GM12878 (cell line): ENCODE measurements at regions not wholly inside any gene's neighbourhood (a gene's known extent, or its start where the extent isn't known, plus 50 kb on each side); places are given as distances from the start of the nearest gene placed in this dataset.
"Not testable (repeated sequence)": the region's sequence is repeated elsewhere in the genome, so short reads cannot be mapped to it uniquely, and the experiment has no call there.

Experiments
- ATAC-seq: fragments of 200-7000 bp; cut with Tn5 transposase; 3 replicates; pipeline ENCODE4 v1.9.1; 2020; ENCODE audit warnings: mild to moderate bottlenecking, moderate library complexity
- BruUV-seq: library from RNA; stranded (reverse); fragments of 400-500 nt; replicated peaks from 2 replicates; lab custom pipeline; 2021; lab: Mats Ljungman, UMichigan
- CTCF ChIA-PET: fragments of 300-600 bp; sonication (Branson Sonifier 250); formaldehyde crosslinking; extraction: SDS; loops from one replicate; lab custom pipeline; 2021; ENCODE audit warnings: inconsistent platforms; lab: Yijun Ruan, JAX
- POLR2A ChIA-PET: fragments of 350-600 bp; formaldehyde crosslinking; extraction: SDS; loops from one replicate; lab custom pipeline; 2021; ENCODE audit warnings: inconsistent platforms; lab: Charles Lee
- RAD21 ChIA-PET: fragments of 300-600 bp; sonication (Branson Sonifier 250); formaldehyde crosslinking; loops from one replicate; lab custom pipeline; 2023; ENCODE audit warnings: antibody characterized with exemption; ENCODE audit not compliant: unreplicated experiment; lab: Charles Lee
- SMC1A ChIA-PET: fragments of 300-600 bp; sonication (Branson Sonifier 250); formaldehyde crosslinking; loops from one replicate; lab custom pipeline; 2023; ENCODE audit not compliant: unreplicated experiment, uncharacterized antibody; lab: Charles Lee
- DNase-seq: peaks from one replicate; pipeline ENCODE4 v3.0.0-alpha.2; 2011; ENCODE audit warnings: low read depth, low spot score
- FAIRE-seq: peaks from 3 replicates; lab custom pipeline; 2011; peaks lifted over from hg19 to GRCh38; lab: Jason Lieb, UNC
- H2AFZ ChIP-seq: 2 replicates; pipeline ENCODE4 v1.6.0; 2011; ENCODE audit warnings: low read depth, low read length, control low read depth; ENCODE audit not compliant: control insufficient read depth
- H3K27ac ChIP-seq: 2 replicates; pipeline ENCODE4 v1.5.1; 2011; ENCODE audit warnings: control low read depth; ENCODE audit not compliant: control insufficient read depth, insufficient read depth
- H3K27me3 ChIP-seq, 2 experiments: replicated peaks in 1 of 2; 2 replicates each; pipeline versions ENCODE4 v1.6.0 to v1.6.1; 2011; ENCODE audit warnings: low read length in 1 of 2; ENCODE audit not compliant: control insufficient read depth in 2 of 2, insufficient read depth in 2 of 2
- H3K36me3 ChIP-seq, 2 experiments: 2 replicates each; pipeline ENCODE4 v1.5.1; 2011; ENCODE audit warnings: low read length in 1 of 2; ENCODE audit not compliant: control insufficient read depth in 2 of 2, insufficient read depth in 2 of 2
- H3K4me1 ChIP-seq: 2 replicates; pipeline ENCODE4 v1.6.1; 2011; ENCODE audit warnings: mild to moderate bottlenecking, low read length, moderate library complexity, mixed read lengths; ENCODE audit not compliant: control insufficient read depth, insufficient read depth
- H3K4me2 ChIP-seq: 2 replicates; pipeline ENCODE4 v1.6.0; 2011; ENCODE audit warnings: control low read depth; ENCODE audit not compliant: control insufficient read depth, insufficient read depth
- H3K4me3 ChIP-seq: fragments of 200-600 bp; sonication (generic); 2 replicates; pipeline ENCODE4 v1.5.1; 2016
- H3K79me2 ChIP-seq: 2 replicates; pipeline ENCODE4 v1.6.0; 2011; ENCODE audit warnings: low read length; ENCODE audit not compliant: control insufficient read depth, insufficient read depth
- H3K9ac ChIP-seq: 2 replicates; pipeline ENCODE4 v1.8.0; 2011; ENCODE audit warnings: low read length, control low read depth, mixed read lengths; ENCODE audit not compliant: control insufficient read depth, insufficient read depth
- H3K9me3 ChIP-seq: replicated peaks from 3 replicates; pipeline ENCODE4 v1.5.1; 2011; ENCODE audit warnings: mild to moderate bottlenecking, low read length; ENCODE audit not compliant: control insufficient read depth, insufficient read depth
- H4K20me1 ChIP-seq: 2 replicates; pipeline ENCODE4 v1.6.0; 2011; ENCODE audit not compliant: control insufficient read depth, insufficient read depth
- BMI1 ChIP-seq: fragments of 450-650 bp; IDR thresholded peaks from 2 replicates; pipeline ENCODE4 v1.6.1; 2016; ENCODE audit warnings: mild to moderate bottlenecking, moderate library complexity, borderline replicate concordance
- CBX3 ChIP-seq: fragments of 200-600 bp; sonication (generic); IDR thresholded peaks from 2 replicates; pipeline ENCODE4 v1.6.1; 2016; ENCODE audit warnings: low read depth, borderline replicate concordance
- CREM ChIP-seq: IDR thresholded peaks from 2 replicates; pipeline ENCODE4 v1.6.1; 2014; ENCODE audit warnings: antibody characterized with exemption, low read depth
- WGBS: methylation state at CpG from one replicate; pipeline ENCODE4 v1.1.6; 2016; ENCODE audit warnings: low lambda C conversion rate; ENCODE audit not compliant: insufficient replicate concordance, insufficient coverage; ENCODE audit errors: missing lambda C conversion rate; 5-methylcytosine and 5-hydroxymethylcytosine counted together
- in situ Hi-C: fragments of 300-500 bp; cut with MboI; formaldehyde crosslinking; loops from 9 replicates; pipeline ENCODE4 v1.14.3; 2018; ENCODE audit warnings: mixed read lengths
- intact Hi-C: fragments of 100-400 bp; cut with micrococcal nuclease; formaldehyde crosslinking; loops from one replicate; pipeline ENCODE4 v1.14.2; 2022; ENCODE audit not compliant: unreplicated experiment
- TF ChIP-seq, protein P1 (sequence below): IDR thresholded peaks from 2 replicates; pipeline ENCODE4 v1.6.1; 2012; ENCODE audit warnings: improper control_type of control experiment, low read depth, low read length; ENCODE audit not compliant: insufficient replicate concordance
- TF ChIP-seq, protein P2 (sequence below): fragments of 450-650 bp; IDR thresholded peaks from 2 replicates; pipeline ENCODE4 v1.6.1; 2016; ENCODE audit warnings: mild to moderate bottlenecking

DNA sequence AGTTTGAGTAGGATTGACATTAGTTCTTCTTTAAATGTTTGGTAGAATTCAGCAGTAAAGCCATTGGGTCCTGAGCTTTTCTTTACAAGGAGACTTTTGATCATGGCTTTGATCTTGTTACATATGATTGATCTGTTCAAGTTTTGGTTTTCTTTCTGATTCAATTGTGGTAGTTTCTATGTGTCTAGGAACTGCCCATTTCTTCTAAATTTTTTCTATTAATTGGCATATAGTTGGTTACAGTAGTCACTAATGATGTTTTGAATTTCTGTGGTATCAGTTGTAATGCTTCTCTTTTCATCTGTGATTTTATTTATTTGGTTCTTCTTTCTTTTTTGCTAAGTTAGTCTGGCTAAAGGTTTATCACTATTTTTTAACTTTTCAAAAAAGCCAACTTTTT, 73.3 kb upstream of the DLGAP1 start (continued):
- TF ChIP-seq, protein P1, sequence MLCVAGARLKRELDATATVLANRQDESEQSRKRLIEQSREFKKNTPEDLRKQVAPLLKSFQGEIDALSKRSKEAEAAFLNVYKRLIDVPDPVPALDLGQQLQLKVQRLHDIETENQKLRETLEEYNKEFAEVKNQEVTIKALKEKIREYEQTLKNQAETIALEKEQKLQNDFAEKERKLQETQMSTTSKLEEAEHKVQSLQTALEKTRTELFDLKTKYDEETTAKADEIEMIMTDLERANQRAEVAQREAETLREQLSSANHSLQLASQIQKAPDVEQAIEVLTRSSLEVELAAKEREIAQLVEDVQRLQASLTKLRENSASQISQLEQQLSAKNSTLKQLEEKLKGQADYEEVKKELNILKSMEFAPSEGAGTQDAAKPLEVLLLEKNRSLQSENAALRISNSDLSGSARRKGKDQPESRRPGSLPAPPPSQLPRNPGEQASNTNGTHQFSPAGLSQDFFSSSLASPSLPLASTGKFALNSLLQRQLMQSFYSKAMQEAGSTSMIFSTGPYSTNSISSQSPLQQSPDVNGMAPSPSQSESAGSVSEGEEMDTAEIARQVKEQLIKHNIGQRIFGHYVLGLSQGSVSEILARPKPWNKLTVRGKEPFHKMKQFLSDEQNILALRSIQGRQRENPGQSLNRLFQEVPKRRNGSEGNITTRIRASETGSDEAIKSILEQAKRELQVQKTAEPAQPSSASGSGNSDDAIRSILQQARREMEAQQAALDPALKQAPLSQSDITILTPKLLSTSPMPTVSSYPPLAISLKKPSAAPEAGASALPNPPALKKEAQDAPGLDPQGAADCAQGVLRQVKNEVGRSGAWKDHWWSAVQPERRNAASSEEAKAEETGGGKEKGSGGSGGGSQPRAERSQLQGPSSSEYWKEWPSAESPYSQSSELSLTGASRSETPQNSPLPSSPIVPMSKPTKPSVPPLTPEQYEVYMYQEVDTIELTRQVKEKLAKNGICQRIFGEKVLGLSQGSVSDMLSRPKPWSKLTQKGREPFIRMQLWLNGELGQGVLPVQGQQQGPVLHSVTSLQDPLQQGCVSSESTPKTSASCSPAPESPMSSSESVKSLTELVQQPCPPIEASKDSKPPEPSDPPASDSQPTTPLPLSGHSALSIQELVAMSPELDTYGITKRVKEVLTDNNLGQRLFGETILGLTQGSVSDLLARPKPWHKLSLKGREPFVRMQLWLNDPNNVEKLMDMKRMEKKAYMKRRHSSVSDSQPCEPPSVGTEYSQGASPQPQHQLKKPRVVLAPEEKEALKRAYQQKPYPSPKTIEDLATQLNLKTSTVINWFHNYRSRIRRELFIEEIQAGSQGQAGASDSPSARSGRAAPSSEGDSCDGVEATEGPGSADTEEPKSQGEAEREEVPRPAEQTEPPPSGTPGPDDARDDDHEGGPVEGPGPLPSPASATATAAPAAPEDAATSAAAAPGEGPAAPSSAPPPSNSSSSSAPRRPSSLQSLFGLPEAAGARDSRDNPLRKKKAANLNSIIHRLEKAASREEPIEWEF, result peak; percentile 36
- no peak for TF ChIP-seq CREM
- TF ChIP-seq BMI1, result peak; percentile 41; the same call in 1 of the 2 replicates
- TF ChIP-seq, protein P2, sequence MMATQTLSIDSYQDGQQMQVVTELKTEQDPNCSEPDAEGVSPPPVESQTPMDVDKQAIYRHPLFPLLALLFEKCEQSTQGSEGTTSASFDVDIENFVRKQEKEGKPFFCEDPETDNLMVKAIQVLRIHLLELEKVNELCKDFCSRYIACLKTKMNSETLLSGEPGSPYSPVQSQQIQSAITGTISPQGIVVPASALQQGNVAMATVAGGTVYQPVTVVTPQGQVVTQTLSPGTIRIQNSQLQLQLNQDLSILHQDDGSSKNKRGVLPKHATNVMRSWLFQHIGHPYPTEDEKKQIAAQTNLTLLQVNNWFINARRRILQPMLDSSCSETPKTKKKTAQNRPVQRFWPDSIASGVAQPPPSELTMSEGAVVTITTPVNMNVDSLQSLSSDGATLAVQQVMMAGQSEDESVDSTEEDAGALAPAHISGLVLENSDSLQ, result peak; percentile 42; the same call in 1 of the 2 replicates
- no peak for TF ChIP-seq CBX3

DNA sequence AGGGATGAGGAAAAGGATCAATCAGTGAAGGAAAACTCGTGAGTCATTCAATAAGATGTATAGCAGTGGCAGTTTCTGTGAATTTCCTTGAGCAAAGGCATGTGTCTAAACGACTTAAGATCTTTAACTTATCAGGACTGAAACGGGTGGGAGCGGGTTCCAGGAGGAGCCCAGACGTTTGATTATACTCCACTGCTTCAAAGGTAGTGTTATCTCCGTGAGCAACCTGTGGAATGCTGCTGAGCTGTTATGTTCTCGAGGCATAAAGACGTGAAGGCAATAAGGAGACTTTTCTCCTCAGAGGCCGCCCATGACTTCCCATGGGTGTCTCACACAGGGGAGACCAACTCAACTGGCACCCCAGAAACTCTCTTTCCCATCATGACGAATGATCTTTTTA, 72.7 kb upstream of the DLGAP1 start:
- POLR2A ChIA-PET, SMC1A ChIA-PET: not testable (repeated sequence)

More for the DNA sequence above, 72.7 kb upstream of the DLGAP1 start:
- H4K20me1 ChIP-seq, H3K79me2 ChIP-seq, H3K36me3 ChIP-seq, H3K9me3 ChIP-seq, H3K4me2 ChIP-seq, BruUV-seq, ATAC-seq, H3K27me3 ChIP-seq, H3K4me3 ChIP-seq, DNase-seq, H3K4me1 ChIP-seq, H3K27ac ChIP-seq, H3K9ac ChIP-seq, in situ Hi-C loops, H2AFZ ChIP-seq, FAIRE-seq: not testable (repeated sequence)
- 5% methylated on average over 10 of the region's 10 CpGs for WGBS
- RAD21 ChIA-PET, result interaction anchor here (0.5 kb wide), 1 partner anchor 71 kb away, joined by 3 read pairs; no protein-coding TSS in a partner anchor
- intact Hi-C loops, result loop anchor here (10.0 kb wide), 1 partner anchor 227 kb away; no protein-coding TSS in a partner anchor
- CTCF ChIA-PET, result interaction anchor here (1.3 kb wide), 1 partner anchor 113 kb away, joined by 3 read pairs; no protein-coding TSS in a partner anchor
